Gastrocnemius medialis (tissue), 4 donors: ENCODE measurements at regions not wholly inside any gene's neighbourhood (a gene's known extent, or its start where the extent isn't known, plus 50 kb on each side); places are given as distances from the start of the nearest gene placed in this dataset.

ENCODE experiments used
- CTCF ChIP-seq, 5 experiments: fragments of 450-650 bp in 3 of 5; fragments of 200-600 bp in 2 of 5; sonication (generic) in 2 of 5; IDR thresholded peaks in 4 of 5; conservative IDR thresholded peaks in 1 of 5; 1 replicate in 4 of 5; 2 replicates in 1 of 5; pipeline ENCODE4 v1.5.1; 2016 to 2019; ENCODE audit warnings: antibody characterized with exemption in 5 of 5, mild to moderate bottlenecking in 3 of 5, moderate library complexity in 3 of 5
- POLR2A ChIP-seq, 2 donors: fragments of 450-650 bp; IDR thresholded peaks; one replicate each; pipeline ENCODE4 v1.6.1; 2017; ENCODE audit warnings: antibody characterized with exemption in 2 of 2, mild to moderate bottlenecking in 2 of 2, moderate library complexity in 2 of 2

- TF ChIP-seq POLR2A (IDR thresholded peaks at IDR 0.05) (no peak), CTCF (IDR thresholded peaks at IDR 0.05 in 4 of 5, conservative IDR thresholded peaks at IDR 0.05 in 1 of 5) (no peak)
Observed at GRCh38 chr13:106681536-106681935, 113.6 kb upstream of the ARGLU1 start.
